Common myeloid progenitor, CD34-positive (primary cell): ENCODE measurements at regions not wholly inside any gene's neighbourhood (a gene's known extent, or its start where the extent isn't known, plus 50 kb on each side); places are given as distances from the start of the nearest gene placed in this dataset.

Experiments used
- CTCF ChIA-PET: fragments of 350-600 bp; sonication (Branson Sonifier 250); formaldehyde crosslinking; loops from one replicate; lab custom pipeline; 2021; ENCODE audit warnings: antibody characterized with exemption; lab: Charles Lee
- POLR2A ChIA-PET: fragments of 350-600 bp; sonication (Branson Sonifier 250); formaldehyde crosslinking; loops from one replicate; lab custom pipeline; 2021; ENCODE audit warnings: antibody characterized with exemption; lab: Charles Lee
- DNase-seq, 3 donors: peaks; one replicate each; pipeline versions ENCODE4 v3.0.0 to v3.0.0-alpha.2; 2013
- H3K27ac ChIP-seq, 2 experiments: 1 replicate in 1 of 2; 2 replicates in 1 of 2; pipeline ENCODE4 v1.7.0; 2013; ENCODE audit warnings: inconsistent platforms in 2 of 2, low read length in 2 of 2, mild to moderate bottlenecking in 2 of 2, low read depth in 1 of 2, moderate library complexity in 1 of 2; ENCODE audit not compliant: severe bottlenecking in 2 of 2, insufficient read depth in 1 of 2, poor library complexity in 1 of 2
- H3K27me3 ChIP-seq, 5 experiments: replicated peaks in 2 of 5; 1 replicate in 3 of 5; 2 replicates in 2 of 5; pipeline versions ENCODE4 v1.6.1 to v1.7.0; 2013; ENCODE audit warnings: low read length in 4 of 5, mild to moderate bottlenecking in 2 of 5, moderate library complexity in 2 of 5, inconsistent platforms in 1 of 5; ENCODE audit not compliant: insufficient read depth in 5 of 5, control insufficient read depth in 4 of 5
- H3K36me3 ChIP-seq, 4 experiments: 1 replicate in 2 of 4; 2 replicates in 2 of 4; pipeline versions ENCODE4 v1.6.1 to v1.7.0; 2013; ENCODE audit warnings: low read length in 3 of 4, control low read depth in 1 of 4, mild to moderate bottlenecking in 1 of 4; ENCODE audit not compliant: control insufficient read depth in 4 of 4, insufficient read depth in 4 of 4
- H3K4me1 ChIP-seq, 4 experiments: 1 replicate in 3 of 4; 2 replicates in 1 of 4; pipeline versions ENCODE4 v1.6.1 to v1.7.1; 2013; ENCODE audit warnings: low read length in 3 of 4, mild to moderate bottlenecking in 3 of 4, control low read depth in 1 of 4, inconsistent platforms in 1 of 4, moderate library complexity in 1 of 4; ENCODE audit not compliant: control insufficient read depth in 4 of 4, insufficient read depth in 4 of 4; ENCODE audit errors: control extremely low read depth in 1 of 4
- H3K4me3 ChIP-seq, 7 experiments: 1 replicate in 4 of 7; 2 replicates in 3 of 7; pipeline versions ENCODE4 v1.5.1 to v1.7.0; 2013; ENCODE audit warnings: mild to moderate bottlenecking in 7 of 7, low read length in 6 of 7, moderate library complexity in 6 of 7, inconsistent platforms in 2 of 7, low read depth in 2 of 7, control low read depth in 1 of 7; ENCODE audit not compliant: insufficient read depth in 4 of 7, control insufficient read depth in 1 of 7; ENCODE audit errors: extremely low read depth in 1 of 7
- H3K9me3 ChIP-seq, 5 experiments: 1 replicate in 4 of 5; 2 replicates in 1 of 5; pipeline versions ENCODE4 v1.6.1 to v1.7.1; 2013; ENCODE audit warnings: low read length in 4 of 5, mild to moderate bottlenecking in 2 of 5, inconsistent platforms in 1 of 5, low read depth in 1 of 5, moderate library complexity in 1 of 5; ENCODE audit not compliant: control insufficient read depth in 4 of 5, insufficient read depth in 2 of 5; ENCODE audit errors: control extremely low read depth in 1 of 5
- WGBS: methylation state at CpG from one replicate; pipeline ENCODE4 v1.1.5; 2013; ENCODE audit not compliant: insufficient coverage; 5-methylcytosine and 5-hydroxymethylcytosine counted together

DNA sequence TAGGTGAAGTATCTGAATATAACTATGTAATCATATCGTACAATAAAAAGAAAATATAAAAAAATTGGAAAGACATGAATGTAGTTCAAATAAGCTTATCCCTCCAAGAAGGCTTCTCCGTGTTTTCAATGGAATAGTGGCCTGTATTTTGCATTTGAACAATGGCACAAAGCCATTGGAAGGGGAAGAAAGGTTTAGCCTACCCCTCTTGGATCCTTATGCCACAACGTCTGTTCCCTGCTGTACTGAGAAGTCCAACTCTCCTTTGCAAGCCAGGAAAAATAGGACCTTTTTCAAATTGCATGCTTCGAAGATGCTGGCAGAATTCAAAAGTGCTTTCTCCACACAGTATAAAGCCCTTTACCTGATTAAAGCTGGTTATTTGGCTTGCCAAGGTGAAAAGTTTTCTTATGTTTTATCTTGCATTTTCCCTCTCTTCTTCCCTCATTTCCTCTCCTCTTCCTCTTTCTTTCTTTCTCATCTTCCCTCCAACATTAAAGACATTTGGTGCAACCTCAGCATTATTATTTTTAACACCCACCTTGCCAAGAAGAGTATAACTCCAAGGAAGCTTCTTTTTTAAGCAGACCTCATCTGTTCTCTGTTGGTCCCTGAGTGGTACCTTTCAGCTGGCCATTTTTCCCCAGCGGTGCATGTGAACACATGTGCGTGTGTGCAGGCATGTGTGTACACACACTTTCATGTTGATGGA lies 968.6 kb upstream of the RBFOX1 start:
- no peak for DNase-seq
- CTCF ChIA-PET: no interaction called here
- Histone ChIP-seq H3K27me3 (no peaks in the 10 kb centered on the region), H3K36me3 (no peaks in the 10 kb centered on the region), H3K27ac (no peak overlapping the region), H3K4me3 (no peak overlapping the region), H3K9me3 (peaks cover 0 to 2% (median 0%) of the 10 kb centered on the region in 5 experiments), H3K4me1 (no peaks in the 10 kb centered on the region)
- WGBS: 66% methylated on average over 4 of the region's 6 CpGs
- POLR2A ChIA-PET: no interaction called here

DNA sequence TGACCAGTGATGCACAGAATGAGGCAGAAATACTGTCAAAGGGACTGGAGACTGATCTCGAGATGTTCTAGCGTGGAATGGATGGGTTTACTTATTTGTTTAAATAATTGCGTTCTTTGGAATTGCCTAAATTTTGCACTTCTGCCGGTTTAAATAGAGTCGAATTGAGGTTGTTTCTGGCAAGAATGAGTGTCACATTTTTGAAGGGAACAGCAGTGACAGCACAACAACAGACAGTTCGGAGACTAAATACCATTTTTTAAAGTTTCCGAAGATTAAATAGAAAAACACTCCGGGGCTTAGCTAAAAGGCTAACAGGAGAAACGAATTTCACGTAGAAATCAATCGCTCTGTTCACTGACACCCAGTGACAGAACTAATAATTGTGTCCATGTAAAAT lies 969.2 kb upstream of the RBFOX1 start:
- POLR2A ChIA-PET: no interaction called here
- over 99% methylated on average over 11 of the region's 11 CpGs for WGBS
- no peaks in the 10 kb centered on the region for H3K4me1 ChIP-seq
- no peak for DNase-seq
- H3K9me3 ChIP-seq: peaks cover 0 to 2% (median 0%) of the 10 kb centered on the region in 5 experiments
- no peak overlapping the region for H3K27ac ChIP-seq
- H3K27me3 ChIP-seq: no peaks in the 10 kb centered on the region
- CTCF ChIA-PET: no interaction called here
- no peaks in the 10 kb centered on the region for H3K36me3 ChIP-seq
- H3K4me3 ChIP-seq: no peak overlapping the region

DNA sequence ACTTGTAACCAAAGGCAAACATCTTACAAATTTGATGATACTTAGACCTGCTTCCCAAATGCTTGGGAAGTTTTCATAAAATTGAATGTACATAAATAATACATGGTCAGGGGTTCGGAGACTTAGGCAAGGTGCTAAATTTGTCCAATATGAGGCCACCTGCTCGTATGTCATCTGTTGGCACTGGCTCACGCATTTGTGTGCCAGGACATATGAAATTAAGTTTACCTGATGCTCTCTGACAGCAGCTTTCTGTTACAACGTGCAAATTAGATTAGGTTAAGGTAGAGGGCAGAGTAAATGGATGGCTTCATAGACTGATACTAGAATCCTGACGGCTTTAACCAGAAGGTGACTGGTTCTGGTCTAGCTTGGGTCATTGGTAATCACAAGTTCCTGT lies 970.3 kb upstream of the RBFOX1 start:
- Histone ChIP-seq H3K9me3 (peaks cover 0 to 2% (median 0%) of the 10 kb centered on the region in 5 experiments), H3K4me3 (no peak overlapping the region), H3K27me3 (no peaks in the 10 kb centered on the region), H3K4me1 (no peaks in the 10 kb centered on the region), H3K36me3 (no peaks in the 10 kb centered on the region), H3K27ac (no peak overlapping the region)
- ChIA-PET POLR2A (no interaction called here), CTCF (no interaction called here)
- no peak for DNase-seq
- WGBS: 85% methylated on average over 5 of the region's 5 CpGs

DNA sequence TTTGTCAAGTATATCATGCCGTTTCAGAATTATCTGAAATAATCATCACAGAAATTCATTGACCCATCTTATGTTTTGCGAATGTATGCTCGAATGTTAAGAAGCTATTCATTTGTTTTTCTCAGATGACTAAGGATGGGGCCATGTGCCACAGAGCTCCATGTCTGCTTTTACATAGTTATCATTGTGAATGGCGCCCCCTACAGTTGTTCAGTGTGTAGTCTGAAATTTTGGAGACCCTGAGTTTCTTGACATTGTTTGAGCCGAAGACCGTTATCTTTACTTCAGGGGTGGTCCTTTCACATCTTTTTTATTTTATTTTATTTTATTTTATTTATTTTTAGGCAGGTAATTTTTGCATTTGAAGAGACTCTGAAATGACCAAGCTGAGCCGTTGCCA lies 972.0 kb upstream of the RBFOX1 start:
- ChIA-PET CTCF (no interaction called here), POLR2A (no interaction called here)
- WGBS: 76% methylated on average over 4 of the region's 7 CpGs
- H3K4me1 ChIP-seq: no peaks in the 10 kb centered on the region
- DNase-seq: no peak
- H3K36me3 ChIP-seq: no peaks in the 10 kb centered on the region
- H3K27me3 ChIP-seq: no peaks in the 10 kb centered on the region
- H3K27ac ChIP-seq: no peak overlapping the region
- H3K9me3 ChIP-seq: peaks cover 0 to 2% (median 0%) of the 10 kb centered on the region in 5 experiments
- H3K4me3 ChIP-seq: no peak overlapping the region

DNA sequence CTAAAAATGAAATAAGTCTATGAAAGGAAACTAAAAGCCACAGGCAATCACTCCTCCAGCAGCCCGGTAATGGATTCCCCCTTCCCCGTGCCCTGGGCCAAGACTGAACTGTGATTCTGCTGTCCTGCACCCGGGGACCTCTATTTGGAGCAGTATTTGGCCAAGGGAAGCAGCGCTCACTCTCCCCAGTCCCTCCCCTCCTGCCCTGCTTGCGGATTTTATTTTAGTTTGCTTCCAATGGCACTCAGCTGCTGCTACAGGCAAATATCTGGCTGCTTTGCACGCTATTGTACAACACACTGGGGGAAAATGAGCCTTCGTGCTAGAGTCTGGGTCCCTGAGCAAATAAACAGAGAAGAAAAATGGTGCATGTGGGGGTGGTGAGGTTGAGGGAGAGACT lies 975.7 kb upstream of the RBFOX1 start:
- WGBS: 54% methylated on average over 5 of the region's 7 CpGs
- H3K36me3 ChIP-seq: no peaks in the 10 kb centered on the region
- no peaks in the 10 kb centered on the region for H3K4me1 ChIP-seq
- H3K27me3 ChIP-seq: no peaks in the 10 kb centered on the region
- H3K4me3 ChIP-seq: no peak overlapping the region
- POLR2A ChIA-PET: no interaction called here
- CTCF ChIA-PET: no interaction called here
- H3K9me3 ChIP-seq: no peaks in the 10 kb centered on the region
- H3K27ac ChIP-seq: no peak overlapping the region
- DNase-seq: no peak

DNA sequence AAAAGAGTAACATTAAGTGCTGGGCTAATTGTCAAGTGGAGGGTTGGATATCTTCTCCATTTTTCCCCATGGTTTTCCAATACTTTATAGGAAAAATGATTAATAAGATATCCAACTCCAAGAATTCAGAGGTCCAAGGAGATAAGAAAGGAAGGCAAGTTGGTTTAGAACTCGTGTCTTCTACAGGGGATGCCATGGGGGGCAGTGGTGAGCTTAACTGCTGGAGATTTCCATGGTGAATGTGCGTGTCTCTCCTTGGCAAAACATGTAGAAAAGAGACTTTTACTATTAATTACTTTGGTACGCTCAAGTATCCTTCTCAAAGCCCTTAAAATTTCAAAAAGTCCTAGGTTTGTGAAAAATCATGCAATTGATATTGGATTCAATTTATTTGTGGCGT lies 982.9 kb upstream of the RBFOX1 start:
- H3K27ac ChIP-seq: no peak overlapping the region
- 82% methylated on average over 3 of the region's 4 CpGs for WGBS
- no peak overlapping the region for H3K4me3 ChIP-seq
- DNase-seq: no peak
- H3K27me3 ChIP-seq: no peaks in the 10 kb centered on the region
- H3K9me3 ChIP-seq: no peaks in the 10 kb centered on the region
- ChIA-PET POLR2A (no interaction called here), CTCF (no interaction called here)
- no peaks in the 10 kb centered on the region for H3K4me1 ChIP-seq
- no peaks in the 10 kb centered on the region for H3K36me3 ChIP-seq

DNA sequence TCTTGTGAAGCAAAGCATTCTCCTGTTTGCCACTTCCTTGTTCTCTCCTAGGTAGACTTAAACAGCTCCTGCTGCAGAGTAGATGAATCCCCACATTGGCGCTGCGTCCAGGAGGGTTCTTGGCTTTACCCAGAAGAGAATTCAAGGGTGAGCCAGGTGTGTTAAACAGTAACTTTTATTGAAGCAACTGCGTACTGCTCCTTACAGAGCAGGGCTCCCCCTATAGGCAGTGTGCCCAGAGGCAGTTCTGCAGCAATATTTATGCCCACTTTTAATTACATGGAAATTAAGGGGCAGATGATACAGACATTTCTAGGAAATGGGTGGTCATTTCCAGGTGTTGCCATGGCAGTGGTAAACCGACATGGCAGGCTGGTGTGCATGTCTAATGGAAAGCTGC lies 987.6 kb upstream of the RBFOX1 start:
- no peaks in the 10 kb centered on the region for H3K27me3 ChIP-seq
- DNase-seq: no peak
- no peaks in the 10 kb centered on the region for H3K36me3 ChIP-seq
- no peaks in the 10 kb centered on the region for H3K4me1 ChIP-seq
- no peak overlapping the region for H3K27ac ChIP-seq
- ChIA-PET CTCF (no interaction called here), POLR2A (no interaction called here)
- H3K4me3 ChIP-seq: no peak overlapping the region
- WGBS: 100% methylated on average over 4 of the region's 4 CpGs
- H3K9me3 ChIP-seq: peaks cover 0 to 2% (median 0%) of the 10 kb centered on the region in 5 experiments
